ENCODE measurements at regions not wholly inside any gene's neighbourhood (a gene's known extent, or its start where the extent isn't known, plus 50 kb on each side); places are given as distances from the start of the nearest gene placed in this dataset.

DNA sequence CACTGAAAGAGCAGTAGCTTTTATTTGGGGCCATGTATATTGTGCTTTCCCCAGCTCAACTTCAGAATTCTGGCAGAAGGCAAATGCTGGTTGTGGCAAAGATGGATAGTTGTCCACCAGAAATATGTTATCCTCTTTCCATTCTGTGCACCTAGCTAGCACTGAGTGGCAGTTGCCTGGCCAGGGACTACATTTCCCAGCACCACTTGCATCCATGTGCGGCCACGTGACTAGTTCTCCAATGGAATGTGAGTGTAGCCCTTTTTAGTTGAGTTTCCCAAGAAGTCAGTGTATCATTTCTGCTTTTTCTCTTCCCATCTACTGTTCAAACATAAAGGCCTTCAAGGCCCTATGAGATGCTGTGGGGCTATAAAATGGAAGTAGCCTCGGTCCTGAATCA, 354.0 kb upstream of the CLINT1 start:
- Mint-ChIP-seq H3K27ac (ENCODE audit: unreplicated experiment) (no peak overlapping the region), H3K4me1 (ENCODE audit: unreplicated experiment) (no peaks in the 10 kb centered on the region), H3K9me3 (ENCODE audit: unreplicated experiment) (peaks cover 4% of the 10 kb centered on the region), H3K36me3 (ENCODE audit: unreplicated experiment) (no peaks in the 10 kb centered on the region), H3K27me3 (ENCODE audit: unreplicated experiment) (peaks cover 9% of the 10 kb centered on the region), H3K4me3 (ENCODE audit: unreplicated experiment) (no peak overlapping the region)
- DNase-seq (ENCODE audit: extremely low spot score, unreplicated experiment): no peak
- TF ChIP-seq, protein P1, sequence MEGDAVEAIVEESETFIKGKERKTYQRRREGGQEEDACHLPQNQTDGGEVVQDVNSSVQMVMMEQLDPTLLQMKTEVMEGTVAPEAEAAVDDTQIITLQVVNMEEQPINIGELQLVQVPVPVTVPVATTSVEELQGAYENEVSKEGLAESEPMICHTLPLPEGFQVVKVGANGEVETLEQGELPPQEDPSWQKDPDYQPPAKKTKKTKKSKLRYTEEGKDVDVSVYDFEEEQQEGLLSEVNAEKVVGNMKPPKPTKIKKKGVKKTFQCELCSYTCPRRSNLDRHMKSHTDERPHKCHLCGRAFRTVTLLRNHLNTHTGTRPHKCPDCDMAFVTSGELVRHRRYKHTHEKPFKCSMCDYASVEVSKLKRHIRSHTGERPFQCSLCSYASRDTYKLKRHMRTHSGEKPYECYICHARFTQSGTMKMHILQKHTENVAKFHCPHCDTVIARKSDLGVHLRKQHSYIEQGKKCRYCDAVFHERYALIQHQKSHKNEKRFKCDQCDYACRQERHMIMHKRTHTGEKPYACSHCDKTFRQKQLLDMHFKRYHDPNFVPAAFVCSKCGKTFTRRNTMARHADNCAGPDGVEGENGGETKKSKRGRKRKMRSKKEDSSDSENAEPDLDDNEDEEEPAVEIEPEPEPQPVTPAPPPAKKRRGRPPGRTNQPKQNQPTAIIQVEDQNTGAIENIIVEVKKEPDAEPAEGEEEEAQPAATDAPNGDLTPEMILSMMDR (IDR thresholded peaks at IDR 0.05): no peak

DNA sequence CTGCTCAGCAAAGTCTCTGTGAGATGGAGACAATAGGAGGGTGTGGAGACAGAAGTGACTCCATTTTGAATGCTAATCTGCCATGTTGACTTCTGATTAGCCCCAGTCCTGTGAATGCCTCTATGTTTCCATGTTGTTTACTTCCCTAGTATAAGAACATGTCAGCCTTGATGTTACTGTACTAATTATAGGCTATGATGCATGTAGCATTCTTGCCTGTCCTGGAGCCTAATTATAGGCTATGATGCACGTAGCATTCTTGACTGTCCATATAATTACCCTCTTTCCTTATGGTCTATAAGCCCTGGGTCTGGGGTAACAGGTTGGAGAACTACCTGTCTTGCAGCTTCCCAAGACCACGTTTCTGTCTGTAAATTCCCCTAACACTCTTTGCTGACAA, 353.3 kb upstream of the CLINT1 start:
- Mint-ChIP-seq H3K4me3 (ENCODE audit: unreplicated experiment) (no peak overlapping the region), H3K4me1 (ENCODE audit: unreplicated experiment) (no peaks in the 10 kb centered on the region), H3K9me3 (ENCODE audit: unreplicated experiment) (no peaks in the 10 kb centered on the region), H3K36me3 (ENCODE audit: unreplicated experiment) (no peaks in the 10 kb centered on the region), H3K27me3 (ENCODE audit: unreplicated experiment) (peaks cover 2% of the 10 kb centered on the region), H3K27ac (ENCODE audit: unreplicated experiment) (no peak overlapping the region)
- DNase-seq (ENCODE audit: extremely low spot score, unreplicated experiment): no peak
- TF ChIP-seq, protein P1 (IDR thresholded peaks at IDR 0.05): no peak

DNA sequence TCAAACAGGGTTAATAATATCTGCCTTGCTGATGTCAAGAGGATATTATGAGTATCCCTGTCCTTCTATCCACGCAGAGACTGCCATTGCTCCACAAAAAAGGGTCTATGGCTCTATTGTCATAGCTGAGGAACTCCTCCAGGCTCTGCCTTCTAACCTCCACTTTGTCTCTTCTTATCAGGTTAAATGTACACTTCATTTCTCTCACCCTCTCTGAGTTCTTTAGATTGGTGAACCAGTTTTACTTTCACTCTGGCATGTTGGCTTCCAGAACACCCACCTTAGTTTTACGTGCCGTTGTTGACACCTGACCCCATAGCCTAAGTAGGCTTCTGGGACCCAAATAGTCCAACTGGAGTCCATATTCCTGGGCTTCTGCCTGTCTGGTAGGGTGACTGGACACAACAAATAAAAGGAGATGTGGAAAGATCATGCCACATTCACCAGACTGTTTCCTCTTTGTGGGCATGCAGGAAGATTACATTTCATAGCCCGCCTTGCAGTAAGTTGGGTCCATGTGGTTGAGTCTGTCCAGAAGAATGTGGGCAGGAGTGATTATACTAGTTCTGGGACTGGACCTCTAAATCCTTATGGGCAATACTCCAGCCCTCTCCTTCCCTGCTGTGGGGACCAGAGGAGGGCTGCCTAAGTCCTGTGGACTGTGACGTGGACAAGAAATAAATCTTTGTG, 350.4 kb upstream of the CLINT1 start:
- Mint-ChIP-seq H3K9me3 (ENCODE audit: unreplicated experiment) (no peaks in the 10 kb centered on the region), H3K27me3 (ENCODE audit: unreplicated experiment) (peaks cover 3% of the 10 kb centered on the region), H3K4me1 (ENCODE audit: unreplicated experiment) (no peaks in the 10 kb centered on the region), H3K4me3 (ENCODE audit: unreplicated experiment) (no peak overlapping the region), H3K36me3 (ENCODE audit: unreplicated experiment) (no peaks in the 10 kb centered on the region), H3K27ac (ENCODE audit: unreplicated experiment) (no peak overlapping the region)
- TF ChIP-seq, protein P1 (IDR thresholded peaks at IDR 0.05): no peak
- DNase-seq (ENCODE audit: extremely low spot score, unreplicated experiment): no peak

DNA sequence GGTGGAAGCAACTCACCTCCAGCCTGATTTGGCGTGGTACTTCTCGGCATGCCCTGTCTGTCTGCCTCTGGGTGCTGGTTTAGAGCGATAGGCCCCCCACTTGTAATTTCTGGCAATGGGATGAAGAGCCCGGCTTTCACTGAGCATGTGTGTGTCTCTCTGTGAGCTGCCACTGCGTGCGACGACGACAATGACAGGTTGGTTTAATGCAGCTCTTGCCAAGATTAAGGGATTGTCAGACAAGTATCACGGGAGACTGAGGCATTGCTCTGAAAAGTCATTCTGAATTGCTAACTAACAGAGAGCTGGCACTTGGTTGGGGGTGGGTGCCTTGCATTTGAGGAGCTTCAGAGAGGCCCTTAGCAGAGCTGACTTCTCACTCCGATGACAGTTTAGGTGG, 348.8 kb upstream of the CLINT1 start:
- DNase-seq (ENCODE audit: extremely low spot score, unreplicated experiment): no peak
- H3K36me3 Mint-ChIP-seq (ENCODE audit: unreplicated experiment): no peaks in the 10 kb centered on the region
- no peaks in the 10 kb centered on the region for H3K9me3 Mint-ChIP-seq (ENCODE audit: unreplicated experiment)
- TF ChIP-seq, protein P1 (IDR thresholded peaks at IDR 0.05): no peak
- H3K27me3 Mint-ChIP-seq (ENCODE audit: unreplicated experiment): peaks cover 8% of the 10 kb centered on the region
- no peak overlapping the region for H3K4me3 Mint-ChIP-seq (ENCODE audit: unreplicated experiment)
- H3K4me1 Mint-ChIP-seq (ENCODE audit: unreplicated experiment): no peaks in the 10 kb centered on the region
- H3K27ac Mint-ChIP-seq (ENCODE audit: unreplicated experiment): no peak overlapping the region

DNA sequence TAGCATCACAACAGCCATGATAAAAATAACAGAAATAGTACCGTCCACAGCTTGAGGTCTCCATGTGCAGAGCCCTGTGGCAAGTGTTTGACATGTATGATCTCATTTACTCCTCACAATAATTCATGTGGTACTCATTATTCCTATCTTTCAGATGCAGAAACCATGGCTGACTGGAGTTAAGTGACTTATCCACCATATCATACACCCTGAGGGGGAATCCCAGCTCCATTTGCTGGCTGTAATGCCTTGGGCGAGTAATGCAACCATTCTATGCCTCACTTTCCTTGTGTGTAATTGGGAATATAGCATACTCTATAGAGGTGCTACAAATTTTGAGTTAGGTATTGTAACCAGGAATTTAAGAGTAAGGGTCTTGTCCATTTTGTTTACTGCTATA, 347.0 kb upstream of the CLINT1 start:
- Mint-ChIP-seq H3K36me3 (ENCODE audit: unreplicated experiment) (no peaks in the 10 kb centered on the region), H3K27ac (ENCODE audit: unreplicated experiment) (no peak overlapping the region), H3K4me3 (ENCODE audit: unreplicated experiment) (no peak overlapping the region), H3K27me3 (ENCODE audit: unreplicated experiment) (peaks cover 9% of the 10 kb centered on the region), H3K9me3 (ENCODE audit: unreplicated experiment) (no peaks in the 10 kb centered on the region), H3K4me1 (ENCODE audit: unreplicated experiment) (peaks cover 3% of the 10 kb centered on the region)
- no peak for DNase-seq (ENCODE audit: extremely low spot score, unreplicated experiment)
- TF ChIP-seq, protein P1 (IDR thresholded peaks at IDR 0.05): no peak
